GM12874 (cell line): ENCODE measurements at regions not wholly inside any gene's neighbourhood (a gene's known extent, or its start where the extent isn't known, plus 50 kb on each side); places are given as distances from the start of the nearest gene placed in this dataset.

Source experiments
- CTCF ChIP-seq: IDR thresholded peaks from 2 replicates; pipeline ENCODE4 v1.5.1; 2011; ENCODE audit warnings: low read depth, mild to moderate bottlenecking, control low read depth, low read length, moderate library complexity; ENCODE audit not compliant: insufficient read depth

- no peak for TF ChIP-seq CTCF
These were observed 210.6 kb upstream of the CDH5 start for GRCh38 chr16:66155933-66156332.

- no peak for TF ChIP-seq CTCF
These were observed 211.7 kb upstream of the CDH5 start for GRCh38 chr16:66154801-66155200.

DNA sequence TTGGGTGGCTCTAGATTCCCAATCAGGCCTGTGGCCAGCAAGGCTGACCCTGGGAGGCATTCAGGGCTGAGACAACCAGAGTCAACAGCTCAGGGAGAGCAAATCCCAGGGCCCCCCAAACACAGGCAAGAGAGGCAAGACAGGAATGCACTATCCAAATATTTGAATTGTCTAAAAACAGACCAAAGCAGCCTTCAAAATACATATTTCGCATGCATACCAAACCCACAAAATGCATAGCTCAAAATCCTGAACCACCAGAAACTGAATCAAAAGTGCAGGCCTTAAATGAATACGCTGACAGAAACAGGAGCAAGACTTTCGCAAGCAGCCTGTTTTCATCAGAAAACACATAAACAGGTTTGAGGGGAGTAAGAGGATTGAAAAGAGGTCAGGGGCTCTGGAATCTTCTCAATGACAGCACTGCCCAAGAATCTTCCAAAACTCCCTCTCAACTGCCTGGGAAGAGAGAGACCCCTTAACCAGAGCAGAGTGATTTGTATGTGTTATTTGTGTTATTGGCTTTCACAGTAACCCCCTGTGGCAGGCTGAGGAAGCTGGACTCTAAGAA, 213.6 kb upstream of the CDH5 start:
- TF ChIP-seq CTCF: no peak

DNA sequence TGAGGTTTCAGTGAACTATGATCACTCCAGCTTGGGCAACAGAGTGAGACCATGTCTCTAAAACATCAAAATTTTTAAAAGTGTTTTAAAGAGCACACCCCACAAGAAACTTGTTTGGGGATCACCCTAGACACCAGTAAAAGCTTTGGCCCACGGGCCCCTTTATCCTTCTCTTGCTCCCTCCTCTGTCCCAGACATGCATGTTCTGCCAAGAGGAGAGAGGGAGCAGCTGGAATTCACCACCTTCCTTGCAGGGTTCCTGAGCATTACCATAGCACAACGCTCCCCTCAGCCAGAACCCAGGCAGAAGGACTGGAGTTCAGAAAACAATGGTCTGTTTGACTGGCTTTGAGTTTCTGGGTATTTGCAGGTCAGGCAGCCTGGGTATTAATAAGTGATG, 214.3 kb upstream of the CDH5 start:
- TF ChIP-seq CTCF: no peak

DNA sequence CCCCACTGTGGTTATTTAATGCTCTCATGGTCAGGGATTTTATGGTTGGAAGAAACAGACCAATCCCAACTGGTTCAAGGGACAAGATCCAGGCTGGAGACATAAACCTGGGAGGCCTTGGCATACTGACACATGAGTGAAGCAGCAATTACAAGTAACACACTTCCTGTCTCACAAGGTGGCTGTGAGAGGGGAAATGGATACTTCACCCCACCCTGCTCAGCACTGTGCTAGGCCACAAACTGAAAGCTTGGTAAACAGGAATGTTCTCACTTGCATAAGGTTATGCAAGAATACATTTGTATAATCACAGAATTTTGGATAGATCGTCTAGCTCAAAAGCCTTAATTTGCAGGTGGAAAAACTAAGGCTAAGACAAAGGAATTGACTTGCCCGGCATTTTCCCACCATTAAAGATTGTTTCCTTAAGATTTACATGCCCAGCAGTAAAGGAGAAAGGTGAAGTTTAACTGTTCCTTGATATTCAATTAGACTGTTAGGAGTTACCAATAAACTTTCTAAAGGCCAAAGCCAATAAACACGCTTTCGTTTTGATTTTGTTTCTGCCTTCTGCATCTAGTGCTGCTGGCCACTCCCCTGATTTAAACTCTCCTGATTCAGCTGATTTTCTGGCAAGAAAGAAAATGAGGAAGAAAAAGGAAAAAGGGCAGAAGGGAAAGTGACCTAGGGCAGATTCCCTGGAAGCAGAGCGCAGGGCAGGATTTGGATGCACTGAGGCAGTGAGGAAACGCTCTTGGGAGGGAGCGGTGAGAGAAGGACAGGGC, 215.6 kb upstream of the CDH5 start:
- TF ChIP-seq CTCF: no peak

GRCh38 chr16:66147291-66147690, 219.2 kb upstream of the CDH5 start:
- TF ChIP-seq CTCF: no peak

DNA sequence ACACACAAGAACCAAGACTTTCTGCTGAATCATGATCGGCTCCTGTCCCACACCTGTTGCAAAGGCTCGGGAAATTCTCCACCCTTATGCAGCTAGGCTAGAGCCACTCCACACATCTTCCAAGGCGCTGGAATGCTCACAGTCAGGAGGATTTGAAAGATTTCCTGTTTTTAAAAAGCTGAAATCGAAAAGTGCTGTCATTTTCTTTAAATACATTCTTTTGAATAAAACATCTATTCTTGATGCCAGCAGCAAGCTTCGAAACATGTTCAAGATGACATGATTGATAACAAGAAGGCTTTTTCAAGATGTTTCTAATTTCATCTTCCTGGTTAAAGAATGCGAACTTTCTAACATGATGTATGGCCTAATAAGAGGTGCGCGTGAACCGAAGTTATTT, 219.7 kb upstream of the CDH5 start:
- TF ChIP-seq CTCF: no peak
